ENCODE measurements at regions not wholly inside any gene's neighbourhood (a gene's known extent, or its start where the extent isn't known, plus 50 kb on each side); places are given as distances from the start of the nearest gene placed in this dataset.

DNA sequence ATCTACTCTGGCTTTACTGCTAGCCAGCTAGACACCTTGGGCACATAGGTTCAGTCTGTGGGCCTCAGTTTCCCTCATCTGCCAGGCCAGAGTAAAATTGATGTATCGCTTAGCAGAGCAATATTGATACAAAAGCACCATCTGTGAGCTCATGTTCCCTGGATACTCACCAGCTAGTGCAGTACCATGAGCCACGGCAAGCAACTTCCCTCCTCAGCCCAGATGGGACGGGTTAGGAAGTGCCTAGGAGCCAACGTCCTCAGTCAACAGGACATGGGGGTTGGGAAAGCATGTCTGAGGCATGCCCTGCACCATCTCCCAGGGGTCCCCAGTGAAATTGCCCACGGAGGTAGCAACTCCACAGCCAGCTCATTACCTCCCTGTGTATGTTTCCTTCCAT lies 258.3 kb downstream of the ANKRD60 start:
- TF ChIP-seq POLR2A (IDR thresholded peaks at IDR 0.05), result no peak
- TF ChIP-seq, protein P1, sequence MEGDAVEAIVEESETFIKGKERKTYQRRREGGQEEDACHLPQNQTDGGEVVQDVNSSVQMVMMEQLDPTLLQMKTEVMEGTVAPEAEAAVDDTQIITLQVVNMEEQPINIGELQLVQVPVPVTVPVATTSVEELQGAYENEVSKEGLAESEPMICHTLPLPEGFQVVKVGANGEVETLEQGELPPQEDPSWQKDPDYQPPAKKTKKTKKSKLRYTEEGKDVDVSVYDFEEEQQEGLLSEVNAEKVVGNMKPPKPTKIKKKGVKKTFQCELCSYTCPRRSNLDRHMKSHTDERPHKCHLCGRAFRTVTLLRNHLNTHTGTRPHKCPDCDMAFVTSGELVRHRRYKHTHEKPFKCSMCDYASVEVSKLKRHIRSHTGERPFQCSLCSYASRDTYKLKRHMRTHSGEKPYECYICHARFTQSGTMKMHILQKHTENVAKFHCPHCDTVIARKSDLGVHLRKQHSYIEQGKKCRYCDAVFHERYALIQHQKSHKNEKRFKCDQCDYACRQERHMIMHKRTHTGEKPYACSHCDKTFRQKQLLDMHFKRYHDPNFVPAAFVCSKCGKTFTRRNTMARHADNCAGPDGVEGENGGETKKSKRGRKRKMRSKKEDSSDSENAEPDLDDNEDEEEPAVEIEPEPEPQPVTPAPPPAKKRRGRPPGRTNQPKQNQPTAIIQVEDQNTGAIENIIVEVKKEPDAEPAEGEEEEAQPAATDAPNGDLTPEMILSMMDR (IDR thresholded peaks at IDR 0.05), result no peak
- TF ChIP-seq EP300 (IDR thresholded peaks at IDR 0.05), result no peak

All from tibial nerve (tissue), 4 donors.